ENCODE measurements at regions not wholly inside any gene's neighbourhood (a gene's known extent, or its start where the extent isn't known, plus 50 kb on each side); places are given as distances from the start of the nearest gene placed in this dataset.

DNA sequence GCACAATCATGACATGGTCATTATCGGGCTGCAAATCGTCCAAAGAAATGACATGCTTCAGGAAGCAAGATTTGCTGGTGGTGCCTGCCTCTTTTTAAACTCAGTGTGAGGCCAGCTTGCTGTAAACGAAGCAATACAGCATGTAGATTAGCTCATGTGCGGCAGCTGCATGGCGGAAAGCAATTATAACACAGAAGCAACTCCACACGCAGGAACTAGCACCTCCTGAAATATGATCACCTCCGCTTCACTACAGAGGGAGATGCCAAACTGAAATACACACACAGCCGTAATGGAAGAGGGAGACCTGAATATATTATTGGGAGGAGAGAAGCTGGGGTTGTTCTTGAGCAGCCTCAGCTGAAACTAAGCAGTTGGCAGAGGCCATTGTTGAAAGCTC is 312.5 kb downstream of the PSAT1 start:
- no peak for DNase-seq

DNA sequence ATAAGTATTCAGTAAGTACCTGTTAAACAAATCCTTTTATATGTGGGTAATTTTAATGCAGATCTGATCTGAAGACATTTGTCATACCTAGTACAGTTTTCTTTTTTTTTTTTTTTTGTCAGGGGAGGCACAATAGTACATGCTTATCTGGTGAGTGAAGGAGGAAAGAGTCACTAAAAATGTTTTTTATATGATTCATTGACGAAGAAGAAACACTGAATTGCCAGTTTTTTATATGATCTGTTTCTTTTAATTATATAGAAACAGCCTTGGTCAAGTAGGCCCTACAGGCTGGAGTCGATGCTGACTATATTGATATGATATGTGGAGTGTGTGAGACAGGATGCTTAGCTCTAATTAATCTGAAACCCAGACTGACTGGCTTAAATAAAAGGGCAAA is 315.2 kb downstream of the PSAT1 start:
- DNase-seq, result peak; percentile 38

DNA sequence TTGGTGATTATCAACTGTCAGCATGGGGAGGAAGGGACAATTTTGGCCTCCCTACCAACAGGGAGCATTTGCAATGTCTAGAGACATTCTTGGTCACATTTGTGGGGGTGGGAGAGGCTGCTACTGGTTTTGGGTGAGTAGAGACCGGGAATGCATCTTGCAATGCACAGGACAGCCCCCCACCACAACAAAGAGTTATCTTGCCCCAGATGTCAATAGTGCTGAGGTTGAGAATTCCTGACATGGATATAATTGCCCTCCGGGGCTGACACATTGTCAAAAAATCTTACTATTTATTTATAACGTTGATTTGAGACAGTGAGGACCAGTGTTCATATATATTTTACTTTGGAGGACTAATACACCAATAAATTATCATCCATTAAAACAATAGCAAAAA is 316.1 kb downstream of the PSAT1 start:
- DNase-seq, result peak; percentile 24

DNA sequence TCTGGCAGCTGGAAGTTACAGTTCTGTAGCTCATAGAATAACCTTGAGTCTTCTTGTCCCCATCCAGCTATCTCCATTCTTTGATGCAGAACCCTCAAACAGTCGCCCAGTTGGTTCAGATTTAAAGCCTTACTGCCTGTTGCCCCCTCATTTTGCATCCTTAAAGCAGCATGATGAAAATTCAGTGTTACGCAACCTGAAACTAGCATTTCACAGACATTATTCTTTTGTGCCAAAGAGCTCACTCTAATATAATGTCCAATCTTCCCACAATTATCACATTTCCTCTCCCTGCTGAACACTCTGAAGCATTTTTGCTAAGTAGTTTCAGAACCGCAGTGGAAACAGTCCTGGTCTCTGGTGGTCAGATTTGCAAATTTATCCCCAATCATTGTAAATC is 318.0 kb downstream of the PSAT1 start:
- DNase-seq, result no peak

DNA sequence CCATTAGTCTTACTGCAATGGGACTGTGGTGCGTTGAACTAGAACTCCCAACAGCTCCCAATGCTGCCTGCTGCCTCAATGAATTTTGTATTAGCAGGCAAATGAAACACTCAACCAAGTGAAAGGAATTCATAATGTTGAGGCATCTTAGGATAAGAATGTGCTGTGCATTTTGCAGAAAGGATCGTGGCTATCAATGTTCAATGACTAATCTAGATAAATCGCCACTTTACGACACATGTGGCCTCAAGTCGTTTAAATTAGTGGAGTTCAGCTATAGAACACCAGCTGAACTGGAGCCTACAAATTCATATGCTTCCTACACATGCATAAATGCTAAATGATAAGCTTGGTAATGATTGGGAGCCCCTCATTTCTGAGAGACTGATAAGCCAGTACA is 318.4 kb downstream of the PSAT1 start:
- DNase-seq, result no peak

DNA sequence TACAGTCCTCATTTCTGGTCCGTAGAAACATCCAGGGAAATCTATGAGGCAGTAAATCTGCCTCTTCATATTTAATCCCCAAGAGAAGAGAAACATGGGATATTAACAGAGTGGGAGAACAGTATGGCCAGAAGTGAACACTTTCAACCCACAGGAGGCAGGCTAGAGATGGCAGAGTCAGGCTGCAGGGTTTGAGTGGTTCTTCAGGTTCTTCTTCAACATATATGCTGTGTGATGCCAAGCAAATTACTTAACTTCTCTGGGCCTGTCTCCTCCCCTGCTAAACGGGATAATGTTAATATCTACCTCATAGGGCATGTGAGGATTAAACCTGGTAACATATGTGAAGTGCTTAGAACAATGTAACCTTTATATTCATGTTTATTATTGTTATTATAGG is 321.8 kb downstream of the PSAT1 start:
- DNase-seq, result no peak

DNA sequence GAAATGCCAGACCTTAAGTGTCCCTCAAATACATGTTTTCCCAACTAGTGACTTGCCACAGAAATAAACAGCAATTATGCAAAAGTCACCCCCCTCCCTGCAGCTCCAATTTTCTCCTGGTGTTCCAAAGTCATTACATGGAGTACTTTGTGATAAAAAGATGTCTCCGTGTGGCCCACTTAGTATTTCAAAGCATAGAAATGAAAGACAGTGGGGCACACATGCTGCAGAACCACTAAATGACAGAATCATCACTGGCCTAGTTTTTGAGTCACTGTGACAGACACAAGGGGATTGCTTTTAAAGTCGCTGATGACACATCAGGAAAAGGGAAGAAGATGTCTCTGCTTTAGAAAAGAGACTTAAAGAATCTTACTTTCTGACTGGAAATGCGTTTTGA is 323.4 kb downstream of the PSAT1 start:
- DNase-seq, result no peak

DNA sequence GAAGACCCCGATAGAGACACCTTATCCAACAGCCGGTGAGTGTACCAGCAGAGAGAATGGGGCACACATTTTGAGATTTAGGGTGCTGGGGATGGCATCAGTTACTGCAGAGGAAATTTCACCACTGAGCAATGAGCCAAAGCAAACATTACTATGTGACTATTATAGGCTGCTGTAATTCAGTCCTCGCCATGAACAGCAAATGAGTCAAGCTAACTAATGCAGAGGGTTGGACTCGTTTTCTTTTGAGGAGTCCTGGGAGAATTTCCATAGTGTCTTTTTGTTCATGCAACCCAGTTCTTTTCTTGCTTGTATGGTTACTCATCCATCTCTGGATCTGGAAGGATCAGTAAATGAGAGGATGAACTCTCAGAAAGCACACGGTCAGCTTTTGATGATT is 323.8 kb downstream of the PSAT1 start:
- DNase-seq, result no peak

DNA sequence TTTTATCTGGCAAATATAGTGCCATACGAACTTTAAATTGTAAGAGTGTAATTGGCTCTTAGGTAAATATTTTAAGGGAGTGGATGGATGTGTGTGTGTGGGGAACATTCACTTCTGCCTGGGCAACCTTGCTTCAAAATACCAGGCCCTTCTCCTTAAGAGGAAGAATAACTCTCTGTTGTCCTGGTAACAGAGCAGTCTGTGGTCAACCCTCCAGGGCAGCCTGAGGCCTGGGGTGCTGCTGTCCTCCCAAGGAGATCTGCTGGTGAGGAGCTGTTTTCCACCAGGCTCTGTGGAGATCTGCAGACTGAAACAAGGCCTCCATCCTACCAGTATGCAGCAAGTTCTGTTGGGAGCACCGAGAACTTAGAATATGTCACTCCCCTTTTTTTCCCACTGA is 325.2 kb downstream of the PSAT1 start:
- DNase-seq, result no peak

DNA sequence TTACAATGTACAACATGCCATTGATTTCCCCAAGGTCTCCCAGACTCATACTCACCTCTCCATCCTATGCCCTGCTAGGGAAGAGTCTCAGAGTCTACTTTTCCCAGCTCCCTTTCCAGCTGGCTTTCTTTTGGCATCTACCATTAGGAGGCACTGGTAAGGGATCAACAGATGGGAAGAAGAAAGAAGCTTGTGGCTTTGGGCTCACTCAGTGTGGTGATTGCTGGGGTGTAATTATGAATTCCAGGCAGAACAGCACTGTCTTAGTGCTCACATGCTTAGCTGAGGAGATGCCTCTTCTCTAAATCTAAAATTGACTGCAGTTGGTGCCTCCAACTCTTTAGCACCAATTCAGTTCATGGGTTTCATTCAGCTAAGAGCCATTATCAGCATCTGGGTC is 330.0 kb downstream of the PSAT1 start:
- no peak for DNase-seq

DNA sequence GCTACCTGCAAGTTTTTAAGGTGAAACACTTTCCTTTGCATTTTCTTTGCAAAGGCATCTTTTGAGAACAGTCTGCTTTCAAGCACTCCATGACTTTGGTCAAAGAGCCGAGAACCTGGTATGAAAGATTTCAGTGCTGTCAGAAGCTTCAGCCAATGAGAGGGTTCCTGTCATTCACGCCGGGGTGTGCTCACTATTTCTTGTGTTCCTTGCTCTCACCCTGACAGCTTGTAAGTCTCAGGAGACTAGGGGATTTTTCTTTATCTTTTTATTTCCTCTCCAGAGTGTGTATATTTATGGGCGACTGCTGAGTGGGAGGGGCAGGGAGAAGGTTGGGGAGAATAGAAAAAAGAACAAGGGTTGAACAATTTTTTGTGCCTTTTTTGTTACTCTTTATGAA is 334.0 kb downstream of the PSAT1 start:
- no peak for DNase-seq

DNA sequence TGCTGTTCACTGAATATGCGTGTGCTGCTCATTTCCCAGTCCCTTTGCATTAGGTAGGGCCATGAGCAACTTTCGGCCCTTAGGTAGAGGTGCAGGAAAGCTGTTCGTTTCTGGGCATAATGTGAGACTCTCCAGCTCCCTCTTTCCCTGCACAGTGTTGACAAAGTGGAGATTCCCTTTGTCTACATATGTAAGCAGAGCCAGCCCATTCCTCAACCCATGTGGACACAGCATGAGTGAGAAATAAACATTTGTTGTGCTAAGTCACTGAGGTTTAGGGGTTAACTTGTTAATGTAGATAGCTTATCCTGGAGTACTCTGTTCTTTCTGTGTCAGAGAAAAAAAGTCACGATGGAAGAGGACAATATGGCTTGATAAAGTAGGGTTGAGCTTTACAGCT is 343.8 kb downstream of the PSAT1 start:
- no peak for DNase-seq

DNA sequence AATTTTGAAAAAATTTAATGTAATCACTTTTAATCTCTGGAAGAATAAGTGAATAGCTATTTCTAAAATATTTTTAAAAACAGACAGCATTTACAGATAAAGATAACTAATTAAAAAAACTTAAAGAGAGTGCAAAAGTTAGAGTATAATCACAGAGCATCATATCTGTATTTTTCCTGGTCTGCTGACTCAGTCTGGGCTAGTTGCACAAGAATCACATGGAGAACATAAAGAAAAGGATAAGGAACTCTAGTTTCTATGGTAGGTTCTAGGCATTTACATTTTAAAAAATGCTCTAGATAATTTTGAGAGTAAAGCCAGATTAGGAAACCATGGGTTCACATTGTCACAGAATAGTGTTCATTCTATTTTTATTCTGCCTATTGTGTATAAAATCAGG is 347.4 kb downstream of the PSAT1 start:
- no peak for DNase-seq

DNA sequence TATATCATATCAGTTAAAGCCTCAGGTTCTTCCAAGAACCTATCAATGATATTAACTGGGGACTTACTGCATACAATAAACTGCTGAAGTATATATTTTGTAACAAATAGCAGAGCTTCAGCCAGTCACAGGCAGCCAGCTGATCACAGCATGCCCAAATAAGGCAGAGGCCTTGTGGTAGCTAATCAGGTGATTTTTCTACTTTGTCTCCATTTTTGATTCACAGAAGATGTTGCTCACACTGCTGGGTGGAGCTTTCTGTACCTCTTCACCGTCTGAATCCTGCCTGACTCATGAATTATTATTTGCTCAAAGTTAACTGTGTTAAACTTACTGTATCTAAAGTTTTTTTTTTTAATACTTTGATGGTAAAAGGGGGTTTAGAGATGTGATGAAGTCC is 357.4 kb downstream of the PSAT1 start:
- DNase-seq, result no peak

DNA sequence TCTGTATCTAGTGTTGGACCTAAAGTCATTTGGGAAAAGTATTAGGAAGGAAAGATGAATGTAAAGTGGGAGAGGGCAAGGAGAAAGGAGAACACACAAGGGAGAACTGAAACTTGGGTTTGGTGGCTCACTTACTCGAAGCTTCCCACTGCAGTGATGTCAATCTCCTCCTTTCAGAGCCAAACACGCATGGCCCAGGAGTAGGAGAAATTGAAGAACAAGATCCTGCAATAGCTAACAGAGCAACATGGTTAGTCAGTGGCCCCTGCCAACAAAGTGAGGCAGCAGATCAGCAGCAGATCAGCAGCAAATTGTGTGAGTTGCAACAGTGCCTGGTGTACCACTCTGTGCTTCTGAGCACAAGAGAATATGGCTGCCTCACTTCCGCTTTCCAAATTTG is 366.4 kb downstream of the PSAT1 start:
- DNase-seq, result no peak

DNA sequence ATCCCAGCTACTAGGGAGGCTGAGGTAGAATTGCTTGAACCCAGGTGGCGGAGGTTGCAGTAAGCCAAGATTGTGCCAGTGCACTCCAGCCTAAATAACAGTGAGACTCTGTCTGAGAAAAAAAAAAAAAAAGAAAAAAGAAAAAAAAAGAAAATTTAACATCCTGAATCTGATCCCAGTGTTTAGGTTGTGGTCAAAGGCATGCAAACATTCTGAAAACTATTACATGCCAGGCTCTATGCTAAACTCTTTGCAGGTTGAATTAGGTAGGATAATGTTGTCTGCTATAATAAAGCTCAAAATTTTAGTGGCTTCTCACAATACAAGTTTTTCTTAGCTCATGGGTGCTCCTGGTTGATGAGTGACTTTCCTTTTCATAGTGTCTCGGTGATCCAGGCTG is 367.4 kb downstream of the PSAT1 start:
- DNase-seq, result no peak

DNA sequence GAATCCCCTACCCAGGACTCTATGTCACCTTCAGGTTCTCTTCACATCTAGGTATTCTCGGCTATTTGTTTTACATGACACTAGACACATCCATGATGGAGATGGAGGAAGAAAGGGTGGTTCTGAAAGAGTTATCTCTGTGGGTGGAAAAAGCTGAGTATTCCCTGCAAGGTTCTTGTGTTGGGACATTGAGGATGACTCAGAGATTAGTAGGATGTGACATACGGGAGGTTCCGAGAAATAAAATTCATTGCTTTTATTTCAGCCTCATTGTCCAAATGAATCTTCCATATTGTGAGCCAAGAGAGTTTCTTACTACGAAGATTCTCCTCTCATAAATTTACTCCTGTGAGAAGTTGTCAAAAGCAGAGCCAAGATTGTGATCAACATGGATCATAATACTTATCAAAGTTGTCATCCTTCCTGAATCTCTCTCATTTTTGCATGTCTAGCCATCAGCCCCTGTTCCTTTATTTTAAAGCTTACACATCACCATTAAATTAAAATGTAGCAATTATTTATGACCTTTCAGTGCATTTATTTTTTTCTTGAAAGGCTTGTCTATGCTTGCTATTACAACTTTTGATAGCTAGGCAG is 370.0 kb downstream of the PSAT1 start:
- DNase-seq, result no peak

DNA sequence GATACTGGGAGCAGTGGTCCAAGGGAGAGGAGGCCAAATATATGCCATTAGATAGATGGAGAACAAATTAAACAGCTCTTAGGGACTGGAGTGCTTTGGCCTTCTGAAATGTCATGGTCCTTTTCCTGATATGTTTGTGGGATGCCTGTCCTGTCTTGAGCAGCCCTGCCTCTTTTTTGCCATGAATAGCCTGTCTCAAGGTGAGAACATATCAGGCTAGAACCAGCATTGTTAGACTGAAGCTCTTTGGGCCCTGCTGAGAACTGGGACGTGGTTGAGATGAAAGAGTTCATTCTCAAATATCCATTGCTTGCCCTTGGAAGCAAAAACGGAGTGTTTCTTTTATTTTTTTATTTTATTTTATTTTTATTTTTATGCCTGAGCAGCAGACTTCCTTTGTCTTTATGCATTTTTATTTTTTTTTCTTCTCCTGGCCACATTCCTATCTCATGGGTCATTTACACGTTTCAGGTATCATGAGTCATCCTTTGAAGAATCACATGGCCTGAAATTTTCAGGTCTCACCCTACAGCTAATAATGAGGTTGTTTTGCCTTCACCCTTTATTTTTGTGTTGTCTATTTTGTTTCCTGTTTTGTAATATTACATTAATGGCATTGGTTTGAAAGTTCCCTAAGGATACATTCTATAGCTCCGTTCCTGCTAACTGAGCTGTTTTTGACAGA is 371.4 kb downstream of the PSAT1 start:
- DNase-seq, result peak; percentile 64

DNA sequence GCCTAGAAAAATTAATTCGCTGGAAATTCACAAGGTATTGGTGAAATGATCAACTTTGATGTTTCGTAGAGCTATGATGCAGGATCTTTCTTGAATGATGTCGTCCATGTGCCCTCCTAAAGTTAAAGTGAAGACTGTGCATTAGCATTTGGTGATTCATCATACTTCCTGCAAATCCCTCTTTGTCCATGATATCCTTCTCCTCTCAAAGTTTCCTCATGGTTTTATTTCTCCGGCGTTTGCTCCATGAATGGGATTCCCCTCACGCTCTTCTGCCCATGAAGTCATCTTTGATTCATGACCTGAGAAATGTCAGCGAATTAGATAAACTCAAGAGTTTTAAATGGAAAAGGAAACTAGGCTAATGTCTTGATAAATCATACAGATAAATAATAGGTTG is 372.7 kb downstream of the PSAT1 start:
- peak; percentile 23 for DNase-seq

DNA sequence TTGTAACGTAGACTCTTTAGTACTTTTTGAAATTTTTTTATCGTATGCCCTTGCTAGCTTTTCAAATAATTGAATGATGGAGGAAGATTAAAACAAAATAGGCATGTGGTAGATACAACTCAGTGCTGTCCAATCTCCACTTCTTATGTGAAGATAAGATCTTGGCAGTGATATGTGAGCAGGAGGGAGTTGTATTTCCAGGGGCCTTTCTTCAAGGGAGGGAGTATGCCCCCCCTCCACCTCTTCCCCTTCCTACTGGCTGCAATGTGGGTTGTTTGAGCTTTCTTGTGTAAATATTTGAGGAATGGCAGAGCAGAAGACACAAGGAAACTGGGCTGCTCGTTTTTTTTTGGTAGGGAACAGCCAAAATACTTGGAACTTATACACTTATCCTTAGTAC is 374.9 kb downstream of the PSAT1 start:
- DNase-seq, result no peak

DNA sequence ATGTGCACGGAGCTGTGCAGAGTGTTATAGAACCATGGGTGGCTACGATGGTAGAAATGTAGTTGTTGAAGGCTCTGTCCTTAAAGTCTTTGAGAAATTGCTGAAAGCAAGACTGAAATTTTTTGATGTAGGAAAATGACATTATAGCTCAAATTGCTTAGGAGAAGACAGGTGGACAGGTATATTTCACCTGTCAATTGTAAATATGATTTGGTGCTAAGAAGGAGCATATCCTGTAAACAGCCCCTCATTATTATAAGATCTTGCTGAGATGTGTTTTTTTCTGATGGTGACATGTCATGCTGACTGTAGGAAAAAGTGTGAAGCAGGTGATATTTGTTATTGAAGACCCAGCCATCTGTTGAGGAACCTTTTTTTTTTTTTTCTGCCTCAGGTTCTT is 377.9 kb downstream of the PSAT1 start:
- DNase-seq, result no peak

DNA sequence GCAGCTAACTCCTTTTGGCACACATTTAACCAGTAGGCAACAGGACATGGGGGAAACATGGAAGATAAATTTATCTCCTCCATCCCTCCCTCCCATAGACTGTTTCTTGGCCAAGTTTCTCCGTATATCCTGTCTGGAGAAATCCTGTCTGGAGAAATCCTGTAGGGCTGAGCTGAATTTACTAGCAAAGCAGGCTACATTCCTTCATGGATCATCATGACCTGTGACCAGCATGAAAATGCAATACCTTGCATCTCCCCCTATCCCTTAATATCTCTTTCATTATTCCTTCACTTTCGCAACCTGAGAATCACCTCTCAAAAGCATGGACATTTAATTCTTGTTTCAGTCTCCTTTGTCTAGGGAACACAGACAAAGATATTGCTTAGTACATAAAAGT is 379.1 kb downstream of the PSAT1 start:
- peak; percentile 14 for DNase-seq

DNA sequence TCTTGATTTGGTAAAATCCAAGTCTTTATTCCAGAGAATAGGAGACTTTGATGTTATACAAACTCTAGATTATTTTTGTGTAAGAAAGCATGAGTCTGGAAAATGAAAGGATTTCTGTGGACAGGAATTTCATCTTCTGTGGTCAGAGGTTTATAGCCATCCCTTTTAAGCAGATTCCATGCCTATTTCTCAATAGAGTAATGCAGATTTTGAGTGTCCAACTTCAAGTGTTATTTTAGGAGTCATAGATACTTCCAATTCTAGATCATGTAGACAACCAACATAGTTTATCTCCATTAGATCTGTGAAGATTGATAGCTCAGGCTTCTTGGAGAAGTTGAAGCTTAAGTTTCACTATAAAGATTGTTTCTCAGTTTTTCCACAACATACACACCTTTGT is 379.7 kb downstream of the PSAT1 start:
- peak; percentile 15 for DNase-seq

DNA sequence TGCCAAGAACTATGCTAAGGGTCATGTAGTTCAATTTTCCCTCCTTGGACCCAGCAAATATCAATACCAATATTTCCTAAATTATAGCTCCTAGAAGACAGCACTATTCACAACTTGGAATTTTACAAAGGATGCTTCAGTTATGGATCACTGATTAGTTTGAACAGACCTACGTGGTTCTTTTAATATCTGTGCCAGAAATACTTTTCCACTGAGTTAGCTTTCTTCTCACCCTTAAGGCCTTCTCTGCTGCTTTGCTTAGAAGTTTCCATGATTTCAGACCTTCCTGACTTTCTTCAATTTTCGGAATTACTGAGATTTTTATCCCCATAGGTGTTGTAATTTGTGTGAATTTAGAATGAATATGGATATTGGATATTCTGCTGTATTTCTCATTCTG is 380.4 kb downstream of the PSAT1 start:
- peak; percentile 51 for DNase-seq

DNA sequence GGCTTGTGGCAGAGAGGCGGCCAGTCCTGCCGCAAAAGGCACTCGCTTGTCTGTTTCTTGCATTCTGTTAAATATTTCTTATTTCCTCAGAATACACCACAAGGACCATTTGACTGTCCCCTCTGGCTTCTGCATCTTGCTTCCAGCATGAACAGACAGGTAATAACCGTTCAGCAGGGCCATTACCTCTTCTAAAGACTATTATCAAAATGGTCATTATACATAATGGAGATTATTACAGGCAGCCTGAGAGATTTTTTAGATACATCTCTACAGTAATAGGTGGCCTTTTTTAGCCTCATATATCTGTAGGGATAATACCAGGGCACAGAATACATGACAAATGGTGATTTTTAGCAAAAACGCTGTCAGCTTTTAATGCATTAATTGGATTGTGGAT is 382.0 kb downstream of the PSAT1 start:
- no peak for DNase-seq

Measured in kidney glomerular epithelial cell (primary cell).